ENCODE measurements at regions not wholly inside any gene's neighbourhood (a gene's known extent, or its start where the extent isn't known, plus 50 kb on each side); places are given as distances from the start of the nearest gene placed in this dataset.

DNA sequence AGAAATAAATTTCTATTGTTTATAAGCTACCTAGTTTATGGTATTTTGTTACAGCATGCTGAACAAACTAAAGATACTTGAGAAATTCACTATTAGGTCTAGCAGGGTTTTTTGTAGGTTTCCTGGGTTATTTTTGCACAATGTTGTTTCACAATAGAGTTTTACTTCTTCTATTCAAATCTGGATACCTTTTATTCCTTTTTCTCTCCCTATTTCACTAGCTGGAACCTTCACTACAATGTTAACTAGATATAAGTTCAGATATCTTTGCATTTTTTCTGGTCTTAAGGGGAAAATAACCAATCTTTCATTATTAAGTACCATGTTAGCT lies 237.7 kb upstream of the CITED2 start:
- TF ChIP-seq, protein P1, sequence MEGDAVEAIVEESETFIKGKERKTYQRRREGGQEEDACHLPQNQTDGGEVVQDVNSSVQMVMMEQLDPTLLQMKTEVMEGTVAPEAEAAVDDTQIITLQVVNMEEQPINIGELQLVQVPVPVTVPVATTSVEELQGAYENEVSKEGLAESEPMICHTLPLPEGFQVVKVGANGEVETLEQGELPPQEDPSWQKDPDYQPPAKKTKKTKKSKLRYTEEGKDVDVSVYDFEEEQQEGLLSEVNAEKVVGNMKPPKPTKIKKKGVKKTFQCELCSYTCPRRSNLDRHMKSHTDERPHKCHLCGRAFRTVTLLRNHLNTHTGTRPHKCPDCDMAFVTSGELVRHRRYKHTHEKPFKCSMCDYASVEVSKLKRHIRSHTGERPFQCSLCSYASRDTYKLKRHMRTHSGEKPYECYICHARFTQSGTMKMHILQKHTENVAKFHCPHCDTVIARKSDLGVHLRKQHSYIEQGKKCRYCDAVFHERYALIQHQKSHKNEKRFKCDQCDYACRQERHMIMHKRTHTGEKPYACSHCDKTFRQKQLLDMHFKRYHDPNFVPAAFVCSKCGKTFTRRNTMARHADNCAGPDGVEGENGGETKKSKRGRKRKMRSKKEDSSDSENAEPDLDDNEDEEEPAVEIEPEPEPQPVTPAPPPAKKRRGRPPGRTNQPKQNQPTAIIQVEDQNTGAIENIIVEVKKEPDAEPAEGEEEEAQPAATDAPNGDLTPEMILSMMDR (conservative IDR thresholded peaks at IDR 0.05; ENCODE audit: low read depth, low read length), result no peak
- no peak for TF ChIP-seq EZH2 (IDR thresholded peaks at IDR 0.05; ENCODE audit: borderline replicate concordance, low read depth, low read length, poor library complexity, severe bottlenecking)

Measured in A673 (cell line).